SK-N-MC (cell line): ENCODE measurements at regions not wholly inside any gene's neighbourhood (a gene's known extent, or its start where the extent isn't known, plus 50 kb on each side); places are given as distances from the start of the nearest gene placed in this dataset.

Experiments used
- EZH2 ChIP-seq: fragments of 200-600 bp; sonication (generic); IDR thresholded peaks from one replicate; pipeline ENCODE4 v1.6.1; 2017; ENCODE audit warnings: antibody characterized with exemption
- FOXP2 ChIP-seq: optimal IDR thresholded peaks from 2 replicates; pipeline ENCODE3; 2011; ENCODE audit warnings: mild to moderate bottlenecking, moderate library complexity; ENCODE audit not compliant: insufficient read depth; ENCODE audit errors: extremely low read length, control extremely low read depth
- POLR2AphosphoS5 ChIP-seq: IDR thresholded peaks from 2 replicates; pipeline ENCODE4 v1.6.1; 2012; ENCODE audit warnings: mild to moderate bottlenecking, low read depth, low read length, borderline replicate concordance

GRCh38 chr3:161647936-161648470, 151.4 kb downstream of the OTOL1 start:
- TF ChIP-seq EZH2: no peak
- no peak for TF ChIP-seq POLR2AphosphoS5
- no peak for TF ChIP-seq FOXP2
